ENCODE measurements at regions not wholly inside any gene's neighbourhood (a gene's known extent, or its start where the extent isn't known, plus 50 kb on each side); places are given as distances from the start of the nearest gene placed in this dataset.

- TF ChIP-seq CTCF (IDR thresholded peaks at IDR 0.05; ENCODE audit: insufficient read depth, low read length, poor library complexity, severe bottlenecking), result no peak
- Histone ChIP-seq H3K36me3 (ENCODE audit: control insufficient read depth, insufficient read depth, low read length) (no peaks in the 10 kb centered on the region), H3K27me3 (ENCODE audit: control insufficient read depth, insufficient read depth, low read length) (no peaks in the 10 kb centered on the region), H3K4me3 (ENCODE audit: low read depth, low read length) (no peak overlapping the region)
- no peak for DNase-seq (ENCODE audit: low read depth)
Observed at GRCh38 chr16:79348521-79349306, 251.8 kb downstream of the MAF start.

- no peak for DNase-seq (ENCODE audit: low read depth)
- H3K4me3 ChIP-seq (ENCODE audit: low read depth, low read length), result no peak overlapping the region
- H3K36me3 ChIP-seq (ENCODE audit: control insufficient read depth, insufficient read depth, low read length), result no peaks in the 10 kb centered on the region
- H3K27me3 ChIP-seq (ENCODE audit: control insufficient read depth, insufficient read depth, low read length), result no peaks in the 10 kb centered on the region
- TF ChIP-seq CTCF (IDR thresholded peaks at IDR 0.05; ENCODE audit: insufficient read depth, low read length, poor library complexity, severe bottlenecking), result no peak
Observed at GRCh38 chr16:79347277-79347676, 253.3 kb downstream of the MAF start.

DNA sequence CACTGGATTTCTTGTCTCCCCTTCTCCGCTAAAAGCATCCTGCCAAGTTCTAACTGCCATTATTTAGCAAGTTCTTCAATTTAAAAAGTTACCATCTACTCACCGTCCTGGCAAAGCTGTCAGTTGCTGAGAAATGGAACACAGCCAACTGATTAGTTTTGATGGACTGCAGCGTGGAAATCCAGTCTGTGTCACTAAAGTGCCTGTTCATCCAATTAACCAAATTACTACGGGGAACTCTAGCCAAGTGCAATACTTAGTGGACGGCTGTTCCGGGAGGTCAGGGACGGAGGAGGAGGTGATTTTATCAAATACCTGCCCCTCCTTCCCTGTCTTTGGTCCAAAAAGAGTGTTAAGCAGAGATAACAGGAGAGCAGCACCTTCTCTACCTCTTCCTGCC, 260.7 kb downstream of the MAF start:
- Histone ChIP-seq H3K27me3 (ENCODE audit: control insufficient read depth, insufficient read depth, low read length) (no peaks in the 10 kb centered on the region), H3K4me3 (ENCODE audit: low read depth, low read length) (no peak overlapping the region), H3K36me3 (ENCODE audit: control insufficient read depth, insufficient read depth, low read length) (no peaks in the 10 kb centered on the region)
- no peak for TF ChIP-seq CTCF (IDR thresholded peaks at IDR 0.05; ENCODE audit: insufficient read depth, low read length, poor library complexity, severe bottlenecking)
- no peak for DNase-seq (ENCODE audit: low read depth)

- no peak for TF ChIP-seq CTCF (IDR thresholded peaks at IDR 0.05; ENCODE audit: insufficient read depth, low read length, poor library complexity, severe bottlenecking)
- Histone ChIP-seq H3K4me3 (ENCODE audit: low read depth, low read length) (no peak overlapping the region), H3K27me3 (ENCODE audit: control insufficient read depth, insufficient read depth, low read length) (no peaks in the 10 kb centered on the region), H3K36me3 (ENCODE audit: control insufficient read depth, insufficient read depth, low read length) (no peaks in the 10 kb centered on the region)
- DNase-seq (ENCODE audit: low read depth), result no peak
Observed at GRCh38 chr16:79337906-79338305, 262.6 kb downstream of the MAF start.

DNA sequence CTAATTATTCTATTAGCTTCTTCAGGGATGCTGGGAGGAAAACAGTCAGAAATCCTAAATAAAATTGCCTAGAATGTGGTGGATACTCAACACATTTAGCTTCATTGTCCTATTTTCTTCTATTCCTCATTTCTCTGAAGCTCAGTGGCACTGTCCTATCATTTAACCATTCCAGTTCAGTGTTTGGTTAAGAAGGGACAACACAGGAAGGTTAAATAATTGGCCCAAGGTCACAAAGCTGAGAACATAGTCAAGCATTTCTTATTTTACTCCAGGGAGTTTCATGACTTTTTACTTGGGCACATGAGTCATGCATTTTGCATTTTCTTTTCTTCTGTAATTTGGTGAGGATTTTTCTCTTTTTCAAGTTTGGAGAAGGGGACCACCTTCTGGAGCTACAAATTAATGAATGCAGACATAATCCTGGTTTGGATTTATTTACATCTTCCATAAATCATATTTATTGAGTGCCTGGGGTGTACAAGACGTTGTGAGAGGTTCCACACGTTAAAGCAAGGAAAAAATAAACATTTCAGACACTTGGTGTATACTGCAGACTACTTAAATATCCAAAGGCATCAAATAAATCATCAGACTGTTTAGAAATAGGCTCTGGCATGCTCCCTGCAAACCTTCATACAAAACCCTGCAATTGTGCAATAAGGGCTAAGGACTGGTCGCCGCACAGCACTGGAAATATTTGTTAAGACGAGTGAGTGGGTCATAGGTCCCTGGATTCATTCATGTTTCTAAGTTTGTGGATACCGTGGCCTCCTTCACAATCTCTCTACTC, 263.9 kb downstream of the MAF start:
- Histone ChIP-seq H3K36me3 (ENCODE audit: control insufficient read depth, insufficient read depth, low read length) (no peaks in the 10 kb centered on the region), H3K4me3 (ENCODE audit: low read depth, low read length) (no peak overlapping the region), H3K27me3 (ENCODE audit: control insufficient read depth, insufficient read depth, low read length) (no peaks in the 10 kb centered on the region)
- TF ChIP-seq CTCF (IDR thresholded peaks at IDR 0.05; ENCODE audit: insufficient read depth, low read length, poor library complexity, severe bottlenecking), result no peak
- DNase-seq (ENCODE audit: low read depth), result no peak
